ENCODE measurements at regions not wholly inside any gene's neighbourhood (a gene's known extent, or its start where the extent isn't known, plus 50 kb on each side); places are given as distances from the start of the nearest gene placed in this dataset.

GRCh38 chr20:60334911-60335310 lies 376.7 kb downstream of the CDH26 start (continued):
- TF ChIP-seq MAX (IDR thresholded peaks at IDR 0.05) = no peak
- TF ChIP-seq FOSL1 (IDR thresholded peaks at IDR 0.05; ENCODE audit: insufficient read depth, low read depth, low read length) = no peak
- TF ChIP-seq ATF3 (IDR thresholded peaks at IDR 0.05; ENCODE audit: insufficient read depth, low read depth, low read length) = no peak
- TF ChIP-seq HDAC2 (IDR thresholded peaks at IDR 0.05; ENCODE audit: borderline replicate concordance in 1 of 2, low read depth in 2 of 2, low read length in 2 of 2) = no peak

Data from H1 (cell line).